SK-N-SH treated with all-trans-retinoic acid at 6 μM for 48 hours (cell line): ENCODE measurements at regions not wholly inside any gene's neighbourhood (a gene's known extent, or its start where the extent isn't known, plus 50 kb on each side); places are given as distances from the start of the nearest gene placed in this dataset.

ENCODE experiments used
- PATZ1 ChIP-seq: fragments of 250-450 bp; sonication (Bioruptor Pico); IDR thresholded peaks from 2 replicates; pipeline ENCODE4 v1.8.0; 2020; ENCODE audit warnings: mild to moderate bottlenecking, moderate library complexity, borderline replicate concordance
- SNAI2 ChIP-seq: fragments of 250-450 bp; sonication (Bioruptor Pico); IDR thresholded peaks from 2 replicates; pipeline ENCODE4 v1.5.0; 2020; ENCODE audit warnings: mild to moderate bottlenecking, moderate library complexity
- ZNF565 ChIP-seq: fragments of 450-650 bp; formaldehyde crosslinking; conservative IDR thresholded peaks from 2 replicates; pipeline ENCODE4 v1.5.0; 2020; ENCODE audit warnings: low read depth, mild to moderate bottlenecking, moderate library complexity

GRCh38 chr10:71132321-71132810 lies 80.0 kb upstream of the UNC5B start:
- TF ChIP-seq SNAI2 (no peak), ZNF565 (CRISPR knock-in tag) (no peak), PATZ1 (CRISPR knock-in tag) (no peak)
